ENCODE measurements at regions not wholly inside any gene's neighbourhood (a gene's known extent, or its start where the extent isn't known, plus 50 kb on each side); places are given as distances from the start of the nearest gene placed in this dataset.
"Not testable (repeated sequence)": the region's sequence is repeated elsewhere in the genome, so short reads cannot be mapped to it uniquely, and the experiment has no call there.

GRCh38 chr4:36609661-36610060 lies 328.2 kb downstream of the DTHD1 start:
- no peak for DNase-seq

DNA sequence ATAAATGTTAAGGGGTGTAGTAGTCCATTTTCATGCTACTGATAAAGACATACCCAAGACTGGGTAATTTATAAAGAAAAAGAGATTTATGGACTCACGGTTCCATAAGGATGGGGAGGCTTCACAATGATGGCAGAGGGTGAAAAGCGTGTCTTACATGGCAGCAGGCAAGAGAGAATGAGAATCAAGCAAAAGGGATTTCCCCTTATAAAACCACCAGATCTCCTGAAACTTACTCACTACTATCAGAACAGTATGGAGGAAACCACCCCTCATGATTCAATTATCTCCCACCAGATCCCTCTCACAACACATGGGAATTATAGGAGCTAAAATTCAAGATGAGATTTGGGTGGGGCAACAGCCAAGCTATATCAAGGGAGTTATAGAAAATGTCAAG lies 329.2 kb downstream of the DTHD1 start:
- DNase-seq = no peak

- not testable (repeated sequence) for DNase-seq
Observed at GRCh38 chr4:36613142-36613541, 331.7 kb downstream of the DTHD1 start.

- DNase-seq = no peak
Observed at GRCh38 chr4:36614011-36614410, 332.6 kb downstream of the DTHD1 start.

DNA sequence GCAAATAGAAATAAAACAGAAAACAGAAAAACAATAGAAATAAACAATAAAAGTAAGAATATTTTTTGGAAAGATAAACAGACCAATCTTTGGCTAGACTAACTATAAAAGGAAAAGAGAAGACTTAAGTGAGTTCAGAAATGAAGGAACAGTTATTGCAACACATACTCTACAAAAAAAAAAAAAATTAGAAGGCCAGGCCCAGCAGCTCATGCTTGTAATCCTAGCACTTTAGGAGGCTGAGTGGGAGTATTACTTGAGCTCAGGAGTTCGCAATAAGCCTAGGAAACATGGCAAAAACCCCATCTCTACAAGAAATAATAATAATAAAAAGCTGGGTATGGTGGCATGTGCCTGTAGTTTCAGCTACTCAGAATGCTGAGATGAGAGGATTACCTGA lies 336.7 kb downstream of the DTHD1 start:
- DNase-seq = no peak

DNA sequence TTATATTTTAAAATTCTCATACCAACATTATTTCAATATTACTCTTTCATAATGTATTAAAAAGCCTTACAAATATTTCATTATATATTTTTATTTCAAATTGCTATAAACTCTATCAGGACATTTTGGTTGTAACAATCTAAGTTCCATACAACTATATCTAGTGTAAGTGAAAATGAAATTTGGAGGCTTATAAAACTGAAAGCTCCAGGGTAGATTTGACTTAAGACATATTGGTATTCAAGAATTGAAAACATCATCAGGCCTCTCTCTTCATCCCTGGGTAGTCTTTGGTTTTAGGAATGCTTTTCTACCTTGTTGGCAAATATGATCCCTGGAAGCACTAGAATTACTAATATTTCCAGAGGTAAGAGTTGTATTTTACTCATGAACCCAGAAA lies 342.6 kb downstream of the DTHD1 start:
- no peak for DNase-seq

DNA sequence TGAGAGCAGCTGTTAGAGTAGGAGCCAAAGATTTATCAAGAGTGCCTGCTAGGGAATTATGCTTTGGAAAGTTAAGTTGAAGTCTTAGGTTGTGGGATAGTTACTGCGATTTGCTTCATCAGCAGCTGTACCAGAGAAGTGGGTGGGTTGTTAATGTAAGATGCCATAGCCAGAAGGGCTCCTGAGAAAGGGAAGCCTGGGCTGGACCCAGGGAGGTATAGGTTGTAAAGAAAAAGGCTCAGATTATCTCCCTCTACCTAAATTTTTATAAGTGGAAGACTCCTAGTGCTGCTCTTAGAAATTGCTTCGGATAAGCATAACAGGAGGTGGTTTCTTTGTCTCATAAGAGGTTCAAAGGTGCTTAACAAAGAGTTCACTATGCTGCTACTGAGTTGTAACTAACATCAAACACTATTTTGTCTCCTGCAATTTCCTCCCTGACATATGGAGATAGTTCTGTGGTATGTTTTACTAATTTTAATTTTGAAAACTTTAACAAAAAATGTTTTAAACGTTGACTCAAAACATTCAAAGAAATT lies 356.9 kb downstream of the DTHD1 start:
- no peak for DNase-seq

- DNase-seq = no peak
Observed at GRCh38 chr4:36640876-36641275, 359.5 kb downstream of the DTHD1 start.

DNA sequence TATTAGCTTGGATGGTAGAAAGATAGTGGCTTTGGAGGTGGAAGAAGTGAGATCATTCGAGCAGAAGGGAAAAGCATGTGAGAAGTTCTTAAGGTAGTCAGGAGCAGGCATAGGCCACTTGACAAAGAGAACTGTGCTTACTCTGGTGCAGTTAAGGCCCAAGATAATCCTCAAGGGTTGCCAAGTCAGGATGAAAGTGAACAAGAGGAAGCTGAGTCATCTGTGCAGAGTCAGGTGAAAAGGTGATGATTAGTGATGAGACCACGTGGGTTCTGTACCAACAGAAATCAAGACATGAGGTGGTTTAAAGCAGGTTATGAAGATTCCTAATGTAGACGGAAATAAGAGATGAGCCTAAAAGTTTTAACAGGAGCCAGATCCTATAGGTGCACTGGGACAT lies 369.8 kb downstream of the DTHD1 start:
- no peak for DNase-seq

DNA sequence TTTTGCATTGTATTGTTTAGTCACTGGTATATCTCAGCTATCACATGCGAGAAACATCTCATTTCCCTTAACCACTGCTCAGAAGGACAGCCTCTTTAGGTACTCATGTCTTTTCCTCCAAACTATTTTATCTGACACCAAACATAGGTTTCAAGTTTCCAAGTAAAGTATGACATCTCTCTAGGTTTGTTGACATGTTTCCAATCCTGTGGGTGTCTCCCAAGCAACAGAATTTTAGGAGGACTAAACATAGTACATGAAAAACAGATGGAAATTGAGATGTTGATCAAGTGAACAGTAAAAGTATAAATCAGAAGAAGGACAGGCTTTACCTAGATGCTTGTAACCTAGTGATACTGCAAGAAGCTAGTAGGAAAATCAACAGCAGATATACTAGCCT lies 371.4 kb downstream of the DTHD1 start:
- no peak for DNase-seq

- no peak for DNase-seq
Observed at GRCh38 chr4:36665985-36666527, 384.6 kb downstream of the DTHD1 start.

DNA sequence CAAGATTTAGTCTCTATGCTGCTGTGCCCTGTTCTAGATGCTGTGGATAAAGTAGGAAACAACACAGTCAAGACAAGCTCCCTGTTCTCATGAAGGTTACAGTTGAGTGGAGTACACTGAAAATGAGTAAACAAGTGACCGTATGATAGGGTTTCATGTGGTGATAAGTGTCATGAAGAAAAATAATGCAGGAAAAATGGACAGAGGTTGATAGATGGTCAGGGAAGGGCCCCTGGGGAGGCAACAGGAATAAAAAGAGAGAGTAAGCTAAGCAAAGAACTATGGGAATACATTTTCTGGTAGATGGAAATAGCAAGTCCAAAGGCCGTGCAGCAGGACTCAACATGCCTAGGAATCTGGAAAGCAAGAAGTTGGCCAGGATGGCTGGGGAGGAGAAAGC lies 394.0 kb downstream of the DTHD1 start:
- no peak for DNase-seq

DNA sequence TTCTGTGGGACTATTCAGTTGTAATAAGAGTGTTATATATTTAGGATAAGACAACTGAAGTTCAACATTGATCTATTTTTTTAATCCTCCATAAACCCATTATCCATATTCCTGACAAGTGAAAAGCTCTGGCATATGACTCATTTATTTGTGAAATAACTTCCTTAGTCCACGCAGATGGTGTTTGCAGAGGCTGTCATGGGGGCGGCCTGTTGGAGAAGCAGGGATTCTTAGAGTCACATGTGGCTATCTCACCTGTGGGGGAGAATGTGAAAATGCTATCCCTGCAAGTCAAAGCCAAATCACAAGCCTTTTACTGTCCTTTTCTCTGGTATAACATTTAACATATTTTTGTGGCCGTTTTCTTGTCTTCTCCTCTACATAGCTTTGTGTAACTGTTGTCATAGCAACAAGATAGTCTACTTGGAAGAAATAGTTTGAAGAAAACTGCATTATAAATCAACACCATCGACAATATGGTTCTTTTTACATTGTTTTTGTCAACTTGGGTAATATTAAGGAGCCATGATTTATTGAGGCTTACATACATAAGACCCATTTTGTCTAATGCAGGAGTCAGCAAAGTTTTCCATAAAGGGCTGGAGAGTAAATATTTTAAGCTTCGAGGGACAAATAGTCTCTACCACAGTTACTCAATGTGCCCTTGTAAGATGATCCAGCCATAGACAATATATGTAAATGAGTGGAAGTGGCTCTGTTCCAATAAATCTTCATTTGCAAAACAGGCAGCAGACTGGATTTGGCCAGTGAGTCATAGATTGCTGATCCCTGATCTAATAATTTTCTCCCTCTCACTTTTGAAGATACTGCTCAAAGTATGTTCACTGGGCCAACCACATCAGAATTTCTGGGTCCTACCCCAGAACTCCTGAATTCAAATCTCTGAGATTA lies 395.0 kb downstream of the DTHD1 start:
- DNase-seq = no peak

- no peak for DNase-seq
Observed at GRCh38 chr4:36677112-36677511, 395.7 kb downstream of the DTHD1 start.

- no peak for DNase-seq
Observed at GRCh38 chr4:36677874-36678273, 396.5 kb downstream of the DTHD1 start.

GRCh38 chr4:36687681-36688080 lies 406.3 kb downstream of the DTHD1 start:
- no peak for DNase-seq

- no peak for DNase-seq
Observed at GRCh38 chr4:36692586-36692985, 411.2 kb downstream of the DTHD1 start.

GRCh38 chr4:36702245-36702644 lies 420.8 kb downstream of the DTHD1 start:
- no peak for DNase-seq

DNA sequence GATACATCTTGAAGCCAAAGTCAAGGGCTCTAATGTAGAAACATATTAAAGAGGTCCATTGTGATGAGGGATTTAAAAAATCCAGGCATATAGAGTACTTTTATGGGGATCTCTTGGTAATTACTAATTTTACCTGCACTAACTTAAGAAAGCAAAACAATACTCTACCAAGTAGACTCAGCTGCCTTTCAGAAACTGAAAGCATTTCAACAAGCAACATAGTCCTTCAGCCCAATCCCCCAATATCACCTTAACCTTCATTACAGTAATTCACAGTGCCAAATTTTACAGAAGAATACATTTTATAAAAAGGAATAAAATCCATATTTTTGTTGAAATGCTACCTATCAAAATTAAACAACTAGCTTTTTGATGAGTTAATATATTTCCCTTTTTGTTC lies 422.9 kb downstream of the DTHD1 start:
- no peak for DNase-seq

GRCh38 chr4:36709991-36710390 lies 428.6 kb downstream of the DTHD1 start:
- DNase-seq = no peak

DNA sequence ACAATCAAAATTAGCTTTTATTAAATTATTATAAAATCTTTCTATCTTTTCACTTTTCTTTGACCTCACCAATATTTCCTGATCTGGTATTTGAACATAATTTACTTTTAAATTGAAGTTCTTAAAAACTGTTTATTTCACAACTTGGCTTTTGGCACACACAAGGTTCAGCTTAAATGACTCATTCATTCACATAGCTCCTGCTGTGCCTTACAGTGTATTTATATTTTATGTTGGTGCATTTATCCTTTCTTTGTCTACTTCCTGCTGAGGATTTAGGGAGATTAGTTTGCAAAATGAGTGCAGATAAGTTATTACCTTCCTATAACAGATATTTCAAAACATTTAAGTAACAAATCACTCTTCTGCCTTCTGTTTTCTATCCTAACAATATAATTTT lies 430.6 kb downstream of the DTHD1 start:
- DNase-seq = no peak

DNA sequence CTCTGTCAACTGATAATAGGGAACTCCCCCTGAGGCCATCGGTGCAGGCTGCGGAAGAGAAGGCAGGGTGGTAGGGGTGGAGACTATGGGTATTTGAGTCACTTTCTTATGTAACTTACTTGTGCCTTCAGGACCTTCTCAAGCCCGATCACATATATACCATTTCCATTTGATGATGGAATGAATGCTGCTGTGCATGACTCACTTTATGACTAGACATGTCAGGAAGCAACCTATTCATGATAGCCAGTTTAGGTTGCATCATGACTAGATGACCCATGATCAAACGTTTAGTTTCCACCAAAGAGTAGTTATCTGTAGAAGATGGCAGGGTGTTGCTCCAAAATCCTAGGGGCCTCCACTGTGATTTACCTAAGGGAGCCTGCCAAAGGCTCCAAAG lies 435.5 kb downstream of the DTHD1 start:
- no peak for DNase-seq

GRCh38 chr4:36719425-36719824 lies 438.0 kb downstream of the DTHD1 start:
- DNase-seq = no peak

GRCh38 chr4:36722986-36723385 lies 441.6 kb downstream of the DTHD1 start:
- no peak for DNase-seq

DNA sequence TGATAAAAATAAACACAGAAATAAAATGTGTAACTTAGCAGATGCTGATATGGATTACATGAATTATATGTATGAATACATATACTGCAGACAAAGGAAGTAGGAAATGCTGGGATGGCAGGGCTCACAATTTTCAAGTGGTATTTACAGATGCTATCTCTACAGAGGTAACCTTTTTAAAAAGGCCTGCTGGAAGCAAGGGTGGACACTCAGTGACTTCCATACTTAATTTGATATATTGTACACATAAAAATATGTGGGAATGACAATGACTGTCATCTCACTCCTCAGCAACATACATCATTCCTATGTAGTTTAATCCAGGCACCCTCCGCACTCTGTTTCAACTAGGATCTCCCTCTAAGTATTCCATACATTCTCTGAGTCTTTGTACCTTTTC lies 452.9 kb downstream of the DTHD1 start:
- no peak for DNase-seq
